IMR-90 (cell line): ENCODE measurements at regions not wholly inside any gene's neighbourhood (a gene's known extent, or its start where the extent isn't known, plus 50 kb on each side); places are given as distances from the start of the nearest gene placed in this dataset.

Experiments
- ATAC-seq: fragments of 200-7000 bp; cut with Tn5 transposase; 2 replicates; pipeline ENCODE4 v1.9.1; 2020; ENCODE audit warnings: low read depth, mild to moderate bottlenecking, moderate library complexity
- BruUV-seq: library from RNA; stranded (reverse); fragments of 400-500 nt; replicated peaks from 2 replicates; lab custom pipeline; 2021; lab: Mats Ljungman, UMichigan
- CTCF ChIA-PET: fragments of 300-600 bp; formaldehyde crosslinking; extraction: SDS; loops from one replicate; lab custom pipeline; 2021; ENCODE audit warnings: antibody characterized with exemption; lab: Yijun Ruan, JAX
- POLR2A ChIA-PET: fragments of 300-600 bp; sonication (Branson Sonifier 250); formaldehyde crosslinking; loops from one replicate; lab custom pipeline; 2022; ENCODE audit warnings: antibody characterized with exemption; ENCODE audit not compliant: unreplicated experiment; lab: Charles Lee
- DNase-seq: peaks from one replicate; pipeline ENCODE4 v3.0.0; 2013
- H2AFZ ChIP-seq: replicated peaks from 2 replicates; pipeline ENCODE3; 2013; ENCODE audit warnings: low read length, mild to moderate bottlenecking; ENCODE audit not compliant: poor library complexity
- H2AK5ac ChIP-seq: 2 replicates; pipeline ENCODE4 v1.6.1; 2013; ENCODE audit warnings: low read depth, low read length, inconsistent platforms
- H2AK9ac ChIP-seq: replicated peaks from 2 replicates; pipeline ENCODE3; 2013; ENCODE audit warnings: mild to moderate bottlenecking, low read depth, low read length, moderate library complexity; ENCODE audit not compliant: poor library complexity
- H2BK120ac ChIP-seq: 2 replicates; pipeline ENCODE4 v1.6.1; 2013; ENCODE audit warnings: low read depth, low read length, inconsistent platforms
- H2BK15ac ChIP-seq: 3 replicates; pipeline ENCODE4 v1.6.1; 2013; ENCODE audit warnings: low read depth, low read length, inconsistent platforms
- H2BK20ac ChIP-seq: 2 replicates; pipeline ENCODE4 v1.6.1; 2013; ENCODE audit warnings: low read depth, mild to moderate bottlenecking, inconsistent platforms, low read length, moderate library complexity
- H2BK5ac ChIP-seq: 2 replicates; pipeline ENCODE4 v1.6.1; 2013; ENCODE audit warnings: mild to moderate bottlenecking, low read depth, low read length, inconsistent platforms; ENCODE audit not compliant: poor library complexity, severe bottlenecking
- H3K14ac ChIP-seq: replicated peaks from 2 replicates; pipeline ENCODE4 v1.6.1; 2013; ENCODE audit warnings: low read depth, low read length, inconsistent platforms
- H3K18ac ChIP-seq: 2 replicates; pipeline ENCODE4 v1.6.1; 2013; ENCODE audit warnings: low read depth, low read length, control low read depth
- H3K23ac ChIP-seq: 2 replicates; pipeline ENCODE4 v1.6.1; 2013; ENCODE audit warnings: low read depth, low read length, inconsistent platforms
- H3K27ac ChIP-seq: 2 replicates; pipeline ENCODE4 v1.5.1; 2013; ENCODE audit warnings: mild to moderate bottlenecking, control low read depth, low read length; ENCODE audit not compliant: insufficient read depth
- H3K27me3 ChIP-seq: 2 replicates; pipeline ENCODE4 v1.6.1; 2013; ENCODE audit warnings: low read length; ENCODE audit not compliant: control insufficient read depth, insufficient read depth
- H3K36me3 ChIP-seq: 2 replicates; pipeline ENCODE4 v1.6.1; 2013; ENCODE audit warnings: low read length, mixed read lengths; ENCODE audit not compliant: control insufficient read depth, insufficient read depth
- H3K4ac ChIP-seq: 2 replicates; pipeline ENCODE4 v1.6.1; 2013; ENCODE audit warnings: low read depth, low read length, inconsistent platforms
- H3K4me1 ChIP-seq: 2 replicates; pipeline ENCODE4 v1.6.1; 2013; ENCODE audit warnings: low read length, mixed read lengths; ENCODE audit not compliant: control insufficient read depth, insufficient read depth
- H3K4me2 ChIP-seq: 2 replicates; pipeline ENCODE4 v1.6.1; 2013; ENCODE audit warnings: low read depth, mild to moderate bottlenecking, control low read depth, low read length, moderate library complexity
- H3K4me3 ChIP-seq: 2 replicates; pipeline ENCODE4 v1.5.1; 2013; ENCODE audit warnings: low read depth, mild to moderate bottlenecking, control low read depth, low read length, moderate library complexity; ENCODE audit not compliant: insufficient read depth
- H3K56ac ChIP-seq: 2 replicates; pipeline ENCODE4 v1.6.1; 2013; ENCODE audit warnings: low read length, inconsistent platforms; ENCODE audit not compliant: insufficient read depth; ENCODE audit errors: extremely low read depth
- H3K79me1 ChIP-seq, 2 experiments: 2 replicates each; pipeline ENCODE4 v1.6.1; 2013; ENCODE audit warnings: low read length in 2 of 2, inconsistent platforms in 1 of 2, low read depth in 1 of 2
- H3K9ac ChIP-seq: 2 replicates; pipeline ENCODE4 v1.6.1; 2013; ENCODE audit warnings: low read depth, low read length, control low read depth
- H3K9me1 ChIP-seq: 2 replicates; pipeline ENCODE4 v1.6.1; 2013; ENCODE audit warnings: low read length, inconsistent platforms; ENCODE audit not compliant: insufficient read depth
- H3K9me3 ChIP-seq: 2 replicates; pipeline ENCODE4 v1.6.1; 2013; ENCODE audit warnings: low read length; ENCODE audit not compliant: control insufficient read depth, insufficient read depth
- H4K20me1 ChIP-seq: 2 replicates; pipeline ENCODE4 v1.6.1; 2013; ENCODE audit warnings: low read length, inconsistent platforms; ENCODE audit not compliant: insufficient read depth
- H4K5ac ChIP-seq: 2 replicates; pipeline ENCODE4 v1.6.1; 2013; ENCODE audit warnings: mild to moderate bottlenecking, low read depth, low read length, control low read depth
- H4K8ac ChIP-seq, 2 experiments: 2 replicates each; pipeline ENCODE4 v1.6.1; 2013; ENCODE audit warnings: low read depth in 2 of 2, low read length in 2 of 2, control low read depth in 1 of 2, inconsistent platforms in 1 of 2
- H4K91ac ChIP-seq: 2 replicates; pipeline ENCODE4 v1.6.1; 2013; ENCODE audit warnings: low read depth, low read length, inconsistent platforms; ENCODE audit not compliant: insufficient read depth
- BHLHE40 ChIP-seq: fragments of 150-350 bp; IDR thresholded peaks from 2 replicates; pipeline ENCODE4 v1.6.1; 2016; ENCODE audit warnings: mild to moderate bottlenecking, low read depth, low read length
- CEBPB ChIP-seq: IDR thresholded peaks from 2 replicates; pipeline ENCODE4 v1.6.1; 2012; ENCODE audit warnings: low read depth, low read length, improper control_type of control experiment
- CHD1 ChIP-seq: IDR thresholded peaks from 2 replicates; pipeline ENCODE4 v1.6.1; 2012; ENCODE audit warnings: low read depth, low read length, improper control_type of control experiment
- ELK1 ChIP-seq: fragments of 150-350 bp; IDR thresholded peaks from 2 replicates; pipeline ENCODE4 v1.6.1; 2016; ENCODE audit warnings: low read depth, mild to moderate bottlenecking, low read length, moderate library complexity, borderline replicate concordance
- FOS ChIP-seq: fragments of 150-350 bp; IDR thresholded peaks from 2 replicates; pipeline ENCODE4 v1.6.1; 2016; ENCODE audit warnings: low read depth, low read length
- MAFK ChIP-seq: IDR thresholded peaks from 2 replicates; pipeline ENCODE4 v1.6.1; 2012; ENCODE audit warnings: low read depth, low read length, improper control_type of control experiment
- MAZ ChIP-seq: IDR thresholded peaks from 2 replicates; pipeline ENCODE4 v1.6.1; 2012; ENCODE audit warnings: low read depth, mild to moderate bottlenecking, low read length, improper control_type of control experiment, moderate library complexity, borderline replicate concordance
- MXI1 ChIP-seq: IDR thresholded peaks from 2 replicates; pipeline ENCODE4 v1.6.1; 2012; ENCODE audit warnings: low read depth, mild to moderate bottlenecking, low read length, moderate library complexity, borderline replicate concordance
- NFE2L2 ChIP-seq: fragments of 150-350 bp; IDR thresholded peaks from 2 replicates; pipeline ENCODE4 v1.6.1; 2016; ENCODE audit warnings: low read depth, mild to moderate bottlenecking, low read length
- POLR2A ChIP-seq: IDR thresholded peaks from 2 replicates; pipeline ENCODE4 v1.6.1; 2012; ENCODE audit warnings: mild to moderate bottlenecking, low read depth, low read length
- RAD21 ChIP-seq: IDR thresholded peaks from 2 replicates; pipeline ENCODE4 v1.6.1; 2012; ENCODE audit warnings: low read length, improper control_type of control experiment
- RCOR1 ChIP-seq: IDR thresholded peaks from 2 replicates; pipeline ENCODE4 v1.6.1; 2012; ENCODE audit warnings: mild to moderate bottlenecking, low read length, improper control_type of control experiment; ENCODE audit not compliant: insufficient replicate concordance
- RFX5 ChIP-seq: IDR thresholded peaks from 2 replicates; pipeline ENCODE4 v1.8.0; 2012; ENCODE audit warnings: low read depth, mild to moderate bottlenecking, low read length, moderate library complexity
- SMC3 ChIP-seq: fragments of 150-350 bp; IDR thresholded peaks from 2 replicates; pipeline ENCODE4 v1.6.1; 2016; ENCODE audit warnings: low read depth, mild to moderate bottlenecking, antibody characterized with exemption, low read length, moderate library complexity
- WGBS, 2 experiments: methylation state at CpG; one replicate each; pipeline versions ENCODE4 v1.1.5 to v1.1.7; 2013; ENCODE audit warnings: missing lambda C conversion rate in 2 of 2; ENCODE audit not compliant: insufficient read length in 1 of 2; ENCODE audit errors: extremely low coverage in 2 of 2; 5-methylcytosine and 5-hydroxymethylcytosine counted together
- dilution Hi-C: fragments of 300-500 bp; cut with HindIII; formaldehyde crosslinking; loops from one replicate; pipeline ENCODE4 v1.14.3; 2018; ENCODE audit warnings: low sequenced_read_pairs; ENCODE audit not compliant: unreplicated experiment
- in situ Hi-C: fragments of 300-500 bp; cut with MboI; formaldehyde crosslinking; loops from 3 replicates; pipeline ENCODE4 v1.14.3; 2019; ENCODE audit warnings: low sequenced_read_pairs, inconsistent platforms, mixed read lengths
- intact Hi-C: fragments of 100-400 bp; cut with micrococcal nuclease; formaldehyde crosslinking; loops from 2 replicates; pipeline ENCODE4 v1.10.0; 2022
- TF ChIP-seq, protein P1 (sequence below): fragments of 150-350 bp; IDR thresholded peaks from 2 replicates; pipeline ENCODE4 v1.6.1; 2017; ENCODE audit warnings: mild to moderate bottlenecking, antibody characterized with exemption, low read length, low read depth
- TF ChIP-seq, protein P2 (sequence below): conservative IDR thresholded peaks from 2 replicates; pipeline ENCODE4 v1.5.1; 2012; ENCODE audit warnings: mild to moderate bottlenecking, low read depth, low read length, improper control_type of control experiment

DNA sequence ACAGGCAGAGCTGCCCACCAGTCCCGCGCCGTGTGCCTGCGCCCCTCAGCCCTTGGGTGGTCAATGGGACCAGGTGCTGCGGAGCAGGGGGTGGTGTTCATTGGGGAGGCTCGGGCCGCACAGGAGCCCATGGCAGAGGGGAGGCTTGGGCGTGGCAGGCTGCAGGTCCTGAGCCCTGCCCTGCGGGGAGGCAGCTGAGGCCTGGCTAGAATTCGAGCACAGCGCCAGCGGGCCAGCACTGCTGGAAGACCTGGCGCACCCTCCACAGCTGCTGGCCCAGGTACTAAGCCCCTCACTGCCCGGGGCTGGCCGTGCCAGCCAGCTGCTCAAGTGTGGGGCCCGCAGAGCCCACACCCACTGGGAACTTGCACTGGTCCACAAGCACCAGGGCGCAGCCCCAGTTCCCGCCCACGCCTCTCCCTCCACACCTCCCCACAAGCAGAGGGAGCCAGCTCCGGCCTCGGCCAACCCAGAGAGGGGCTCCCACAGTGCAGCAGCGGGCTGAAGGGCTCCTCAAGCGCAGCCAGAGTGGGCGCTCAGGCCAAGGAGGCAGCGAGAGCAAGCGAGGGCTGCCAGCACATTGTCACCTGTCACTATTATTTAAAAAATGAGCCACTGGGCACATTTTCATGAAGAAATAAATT lies 645.8 kb downstream of the CENPC start:
- Histone ChIP-seq H2AFZ (no peak overlapping the region), H4K5ac (no peak overlapping the region), H4K8ac (no peak overlapping the region), H2BK15ac (no peak overlapping the region), H2AK9ac (no peak overlapping the region), H4K20me1 (no peaks in the 10 kb centered on the region), H2AK5ac (no peak overlapping the region), H3K4me3 (no peak overlapping the region), H2BK20ac (no peak overlapping the region), H3K9me3 (peaks cover 2% of the 10 kb centered on the region; the same call in 1 of the 2 replicates), H3K27ac (no peak overlapping the region), H3K9me1 (no peaks in the 10 kb centered on the region), H3K9ac (no peak overlapping the region), H2BK5ac (no peak overlapping the region), H3K27me3 (no peaks in the 10 kb centered on the region), H3K4ac (no peak overlapping the region), H3K79me1 (no peaks in the 10 kb centered on the region), H4K91ac (no peak overlapping the region), H3K36me3 (no peaks in the 10 kb centered on the region), H3K56ac (no peak overlapping the region), H3K18ac (no peak overlapping the region), H3K4me1 (no peaks in the 10 kb centered on the region), H3K23ac (no peak overlapping the region), H3K14ac (no peak overlapping the region), H3K4me2 (no peak overlapping the region), H2BK120ac (no peak overlapping the region)
- ChIA-PET CTCF (no interaction called here), POLR2A (no interaction called here)
- dilution Hi-C loops: no loop called here
- WGBS, 2 experiments: 87% methylated on average over 7 of the region's 26 CpGs; no CpG with 5 or more reads in 1 of the 2 experiments
- DNase-seq: no peak
- intact Hi-C loops: no loop called here
- no TSS peak for BruUV-seq
- in situ Hi-C loops: no loop called here
- TF ChIP-seq CHD1 (no peak), NFE2L2 (no peak), MXI1 (no peak), ELK1 (no peak), RAD21 (no peak), RCOR1 (no peak), RFX5 (no peak), MAFK (no peak), BHLHE40 (no peak), POLR2A (no peak), FOS (no peak), CEBPB (no peak), SMC3 (no peak), MAZ (no peak)
- TF ChIP-seq, protein P1, sequence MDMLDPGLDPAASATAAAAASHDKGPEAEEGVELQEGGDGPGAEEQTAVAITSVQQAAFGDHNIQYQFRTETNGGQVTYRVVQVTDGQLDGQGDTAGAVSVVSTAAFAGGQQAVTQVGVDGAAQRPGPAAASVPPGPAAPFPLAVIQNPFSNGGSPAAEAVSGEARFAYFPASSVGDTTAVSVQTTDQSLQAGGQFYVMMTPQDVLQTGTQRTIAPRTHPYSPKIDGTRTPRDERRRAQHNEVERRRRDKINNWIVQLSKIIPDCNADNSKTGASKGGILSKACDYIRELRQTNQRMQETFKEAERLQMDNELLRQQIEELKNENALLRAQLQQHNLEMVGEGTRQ: no peak
- TF ChIP-seq, protein P2, sequence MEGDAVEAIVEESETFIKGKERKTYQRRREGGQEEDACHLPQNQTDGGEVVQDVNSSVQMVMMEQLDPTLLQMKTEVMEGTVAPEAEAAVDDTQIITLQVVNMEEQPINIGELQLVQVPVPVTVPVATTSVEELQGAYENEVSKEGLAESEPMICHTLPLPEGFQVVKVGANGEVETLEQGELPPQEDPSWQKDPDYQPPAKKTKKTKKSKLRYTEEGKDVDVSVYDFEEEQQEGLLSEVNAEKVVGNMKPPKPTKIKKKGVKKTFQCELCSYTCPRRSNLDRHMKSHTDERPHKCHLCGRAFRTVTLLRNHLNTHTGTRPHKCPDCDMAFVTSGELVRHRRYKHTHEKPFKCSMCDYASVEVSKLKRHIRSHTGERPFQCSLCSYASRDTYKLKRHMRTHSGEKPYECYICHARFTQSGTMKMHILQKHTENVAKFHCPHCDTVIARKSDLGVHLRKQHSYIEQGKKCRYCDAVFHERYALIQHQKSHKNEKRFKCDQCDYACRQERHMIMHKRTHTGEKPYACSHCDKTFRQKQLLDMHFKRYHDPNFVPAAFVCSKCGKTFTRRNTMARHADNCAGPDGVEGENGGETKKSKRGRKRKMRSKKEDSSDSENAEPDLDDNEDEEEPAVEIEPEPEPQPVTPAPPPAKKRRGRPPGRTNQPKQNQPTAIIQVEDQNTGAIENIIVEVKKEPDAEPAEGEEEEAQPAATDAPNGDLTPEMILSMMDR: no peak
- no peak for ATAC-seq
